Skeletal muscle tissue (tissue), 3 donors: ENCODE measurements at regions not wholly inside any gene's neighbourhood (a gene's known extent, or its start where the extent isn't known, plus 50 kb on each side); places are given as distances from the start of the nearest gene placed in this dataset.
A peak's percentile ranks its signal among the peaks of the same experiment; 100 is the strongest.

Source experiments
- H3K27ac ChIP-seq: one replicate; pipeline ENCODE4 v1.7.0; 2013; ENCODE audit warnings: mild to moderate bottlenecking, low read depth, low read length, inconsistent platforms
- H3K27me3 ChIP-seq, 3 donors: one replicate each; pipeline ENCODE4 v1.7.0; 2013; ENCODE audit warnings: low read length in 3 of 3; ENCODE audit not compliant: control insufficient read depth in 3 of 3, insufficient read depth in 3 of 3
- H3K36me3 ChIP-seq, 3 donors: one replicate each; pipeline ENCODE4 v1.7.0; 2013; ENCODE audit warnings: low read length in 3 of 3; ENCODE audit not compliant: control insufficient read depth in 3 of 3, insufficient read depth in 3 of 3
- H3K4me1 ChIP-seq, 3 donors: one replicate each; pipeline ENCODE4 v1.7.0; 2013; ENCODE audit warnings: low read length in 3 of 3, mild to moderate bottlenecking in 3 of 3; ENCODE audit not compliant: control insufficient read depth in 3 of 3, insufficient read depth in 3 of 3
- H3K4me3 ChIP-seq, 3 donors: one replicate each; pipeline ENCODE4 v1.7.0; 2013; ENCODE audit warnings: low read length in 3 of 3
- H3K9ac ChIP-seq, 3 donors: one replicate each; pipeline ENCODE4 v1.7.0; 2013; ENCODE audit warnings: low read length in 3 of 3, mild to moderate bottlenecking in 3 of 3, moderate library complexity in 2 of 3, low read depth in 1 of 3
- H3K9me3 ChIP-seq, 3 donors: one replicate each; pipeline ENCODE4 v1.7.0; 2013; ENCODE audit warnings: low read length in 3 of 3; ENCODE audit not compliant: control insufficient read depth in 3 of 3
- donor health status: Osteomylitis.

GRCh38 chr10:113316506-113316905 is 236.3 kb upstream of the HABP2 start:
- peaks cover 0 to 3% (median 0%) of the 10 kb centered on the region in 3 donors for H3K27me3 ChIP-seq
- H3K36me3 ChIP-seq, result no peaks in the 10 kb centered on the region
- no peaks in the 10 kb centered on the region for H3K4me1 ChIP-seq
- H3K4me3 ChIP-seq, result no peak overlapping the region
- no peak overlapping the region for H3K27ac ChIP-seq
- no peak overlapping the region for H3K9ac ChIP-seq
- H3K9me3 ChIP-seq, result peaks cover 0 to 3% (median 2%) of the 10 kb centered on the region in 3 donors

GRCh38 chr10:113317489-113317888 is 235.4 kb upstream of the HABP2 start:
- Histone ChIP-seq H3K36me3 (no peaks in the 10 kb centered on the region), H3K4me3 (no peak overlapping the region), H3K27ac (no peak overlapping the region), H3K9ac (no peak overlapping the region), H3K9me3 (peaks cover 0 to 3% (median 2%) of the 10 kb centered on the region in 3 donors), H3K27me3 (peaks cover 0 to 3% (median 0%) of the 10 kb centered on the region in 3 donors), H3K4me1 (no peaks in the 10 kb centered on the region)

- H3K9ac ChIP-seq, result no peak overlapping the region
- H3K27me3 ChIP-seq, result peaks cover 0 to 3% (median 0%) of the 10 kb centered on the region in 3 donors
- H3K4me1 ChIP-seq, result no peaks in the 10 kb centered on the region
- no peak overlapping the region for H3K4me3 ChIP-seq
- H3K27ac ChIP-seq, result no peak overlapping the region
- no peaks in the 10 kb centered on the region for H3K36me3 ChIP-seq
- peaks cover 0 to 3% (median 0%) of the 10 kb centered on the region in 3 donors for H3K9me3 ChIP-seq
These were observed 233.4 kb upstream of the HABP2 start for GRCh38 chr10:113319479-113319878.

- H3K36me3 ChIP-seq, result no peaks in the 10 kb centered on the region
- H3K4me1 ChIP-seq, result no peaks in the 10 kb centered on the region
- no peak overlapping the region for H3K27ac ChIP-seq
- H3K9me3 ChIP-seq, result no peaks in the 10 kb centered on the region
- H3K4me3 ChIP-seq, result no peak overlapping the region
- H3K9ac ChIP-seq, result no peak overlapping the region
- H3K27me3 ChIP-seq, result peaks cover 0 to 3% (median 0%) of the 10 kb centered on the region in 3 donors
These were observed 232.6 kb upstream of the HABP2 start for GRCh38 chr10:113320211-113320610.

GRCh38 chr10:113320987-113321386 is 231.9 kb upstream of the HABP2 start:
- H3K4me3 ChIP-seq, result no peak overlapping the region
- H3K4me1 ChIP-seq, result no peaks in the 10 kb centered on the region
- no peak overlapping the region for H3K9ac ChIP-seq
- H3K27me3 ChIP-seq, result peaks cover 0 to 3% (median 0%) of the 10 kb centered on the region in 3 donors
- H3K36me3 ChIP-seq, result no peaks in the 10 kb centered on the region
- no peaks in the 10 kb centered on the region for H3K9me3 ChIP-seq
- H3K27ac ChIP-seq, result no peak overlapping the region

GRCh38 chr10:113322843-113323242 is 230.0 kb upstream of the HABP2 start:
- no peak overlapping the region for H3K4me3 ChIP-seq
- no peaks in the 10 kb centered on the region for H3K9me3 ChIP-seq
- H3K9ac ChIP-seq, result no peak overlapping the region
- H3K27ac ChIP-seq, result no peak overlapping the region
- H3K36me3 ChIP-seq, result no peaks in the 10 kb centered on the region
- H3K27me3 ChIP-seq, result no peaks in the 10 kb centered on the region
- peaks cover 0 to 4% (median 4%) of the 10 kb centered on the region in 3 donors for H3K4me1 ChIP-seq

GRCh38 chr10:113323985-113324384 is 228.9 kb upstream of the HABP2 start:
- no peaks in the 10 kb centered on the region for H3K27me3 ChIP-seq
- no peaks in the 10 kb centered on the region for H3K9me3 ChIP-seq
- H3K27ac ChIP-seq, result no peak overlapping the region
- no peak overlapping the region for H3K4me3 ChIP-seq
- H3K4me1 ChIP-seq, result peaks cover 0 to 6% (median 4%) of the 10 kb centered on the region in 3 donors
- H3K9ac ChIP-seq, result no peak overlapping the region
- H3K36me3 ChIP-seq, result no peaks in the 10 kb centered on the region

GRCh38 chr10:113326160-113327111 is 226.4 kb upstream of the HABP2 start:
- no peaks in the 10 kb centered on the region for H3K27me3 ChIP-seq
- H3K9ac ChIP-seq, result no peak overlapping the region
- H3K36me3 ChIP-seq, result no peaks in the 10 kb centered on the region
- H3K4me3 ChIP-seq, result no peak overlapping the region
- peaks cover 0 to 7% (median 4%) of the 10 kb centered on the region in 3 donors for H3K4me1 ChIP-seq
- H3K9me3 ChIP-seq, result no peaks in the 10 kb centered on the region
- H3K27ac ChIP-seq, result peak overlapping the region; percentile 70

- Histone ChIP-seq H3K36me3 (no peaks in the 10 kb centered on the region), H3K9me3 (no peaks in the 10 kb centered on the region), H3K27ac (no peak overlapping the region)
These were observed 223.7 kb upstream of the HABP2 start for GRCh38 chr10:113329121-113329596.

GRCh38 chr10:113331961-113332360 is 220.9 kb upstream of the HABP2 start:
- peaks cover 0 to 5% (median 0%) of the 10 kb centered on the region in 3 donors for H3K4me1 ChIP-seq

More at GRCh38 chr10:113329121-113329596, 223.7 kb upstream of the HABP2 start:
- H3K9ac ChIP-seq, result no peak overlapping the region
- H3K4me1 ChIP-seq, result peaks cover 0 to 7% (median 4%) of the 10 kb centered on the region in 3 donors
- H3K27me3 ChIP-seq, result no peaks in the 10 kb centered on the region
- no peak overlapping the region for H3K4me3 ChIP-seq

More at GRCh38 chr10:113331961-113332360, 220.9 kb upstream of the HABP2 start:
- Histone ChIP-seq H3K27me3 (no peaks in the 10 kb centered on the region), H3K36me3 (no peaks in the 10 kb centered on the region), H3K27ac (no peak overlapping the region), H3K9me3 (peaks cover 0 to 3% (median 0%) of the 10 kb centered on the region in 3 donors), H3K4me3 (no peak overlapping the region), H3K9ac (no peak overlapping the region)
